NT2/D1 (cell line): ENCODE measurements at regions not wholly inside any gene's neighbourhood (a gene's known extent, or its start where the extent isn't known, plus 50 kb on each side); places are given as distances from the start of the nearest gene placed in this dataset.

ENCODE experiments used
- SUZ12 ChIP-seq: IDR thresholded peaks from 2 replicates; pipeline ENCODE4 v1.6.1; 2011; ENCODE audit not compliant: insufficient read length, insufficient read depth; ENCODE audit errors: extremely low read depth
- YY1 ChIP-seq: IDR thresholded peaks from 2 replicates; pipeline ENCODE4 v1.6.1; 2011; ENCODE audit not compliant: insufficient read length, insufficient read depth

GRCh38 chr11:24422376-24422775 lies 74.5 kb upstream of the LUZP2 start:
- TF ChIP-seq YY1 (no peak), SUZ12 (no peak)
